Lower lobe of right lung (tissue), 2 donors: ENCODE measurements at regions not wholly inside any gene's neighbourhood (a gene's known extent, or its start where the extent isn't known, plus 50 kb on each side); places are given as distances from the start of the nearest gene placed in this dataset.
"Not testable (repeated sequence)": the region's sequence is repeated elsewhere in the genome, so short reads cannot be mapped to it uniquely, and the experiment has no call there.

Experiments used
- ATAC-seq, 2 donors: fragments of 200-7000 bp; cut with Tn5 transposase; one replicate each; pipeline ENCODE4 v1.9.1; 2020 to 2022; ENCODE audit warnings: mild to moderate bottlenecking in 2 of 2, moderate library complexity in 2 of 2
- DNase-seq: peaks from one replicate; pipeline ENCODE4 v3.0.0-alpha.2; 2020
- H3K27ac ChIP-seq: fragments of 200-600 bp; one replicate; pipeline ENCODE4 v1.8.0; 2022
- H3K27me3 ChIP-seq: fragments of 200-600 bp; one replicate; pipeline ENCODE4 v1.8.0; 2022; ENCODE audit warnings: low read depth
- H3K36me3 ChIP-seq: fragments of 200-600 bp; one replicate; pipeline ENCODE4 v1.8.0; 2022; ENCODE audit warnings: mild to moderate bottlenecking
- H3K4me1 ChIP-seq: fragments of 200-600 bp; one replicate; pipeline ENCODE4 v1.8.0; 2022
- H3K4me3 ChIP-seq: fragments of 200-600 bp; one replicate; pipeline ENCODE4 v1.8.0; 2022; ENCODE audit warnings: mild to moderate bottlenecking
- H3K9me3 ChIP-seq: fragments of 200-600 bp; one replicate; pipeline ENCODE4 v1.8.0; 2022
- CTCF ChIP-seq: fragments of 200-600 bp; IDR thresholded peaks from one replicate; pipeline ENCODE4 v1.8.0; 2022; ENCODE audit warnings: antibody characterized with exemption, mild to moderate bottlenecking
- intact Hi-C: fragments of 100-400 bp; cut with DNase I; formaldehyde crosslinking; loops from one replicate; pipeline ENCODE4 v1.11.0; 2022
- donor health status: DM: no; HTN: yes; CAD: no; lungs with severe emphysema.

DNA sequence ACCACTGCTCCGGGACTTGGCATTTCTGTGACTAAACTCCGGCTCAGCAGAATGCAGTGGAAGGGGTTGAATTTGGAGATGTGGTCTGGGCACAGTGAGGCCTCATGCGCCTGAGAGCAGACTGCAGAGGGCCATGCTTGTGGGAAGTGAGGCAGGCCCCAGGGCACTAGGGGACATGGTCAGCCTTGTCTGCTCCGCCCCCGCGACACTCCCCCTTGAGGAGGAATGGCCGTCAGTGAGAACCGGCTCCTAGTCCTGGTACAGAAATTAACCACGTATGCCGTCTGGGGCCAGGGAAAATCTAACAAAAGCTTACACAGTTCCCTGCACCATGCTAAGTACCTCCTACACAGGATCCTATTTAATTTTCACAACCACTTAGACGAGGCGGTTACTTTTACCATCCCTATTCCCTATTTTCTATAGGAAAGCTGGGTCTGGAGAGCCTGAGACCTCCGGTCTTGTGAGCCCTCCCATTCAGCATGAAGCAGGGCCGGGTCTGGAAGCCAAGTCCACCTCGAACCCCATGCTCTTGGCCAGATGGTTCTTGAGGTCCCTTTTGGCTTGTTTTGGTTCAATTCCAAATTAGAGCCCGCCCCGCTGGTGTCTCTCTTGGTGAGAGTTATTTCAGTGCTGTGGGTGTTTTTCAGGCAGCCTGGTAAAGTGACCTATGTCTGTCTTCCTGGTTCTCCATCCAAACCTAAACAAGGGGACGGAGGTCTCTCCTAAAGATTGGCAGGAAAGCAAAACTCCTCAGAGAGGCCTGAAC, 87.7 kb upstream of the PITRM1 start:
- TF ChIP-seq CTCF = no peak
- no peak for DNase-seq
- H3K27me3 ChIP-seq = no peaks in the 10 kb centered on the region
- intact Hi-C loops = no loop called here
- no peaks in the 10 kb centered on the region for H3K36me3 ChIP-seq
- peaks cover 14% of the 10 kb centered on the region for H3K4me1 ChIP-seq
- ATAC-seq = no peak
- H3K9me3 ChIP-seq = no peaks in the 10 kb centered on the region
- no peak overlapping the region for H3K27ac ChIP-seq
- H3K4me3 ChIP-seq = no peak overlapping the region

DNA sequence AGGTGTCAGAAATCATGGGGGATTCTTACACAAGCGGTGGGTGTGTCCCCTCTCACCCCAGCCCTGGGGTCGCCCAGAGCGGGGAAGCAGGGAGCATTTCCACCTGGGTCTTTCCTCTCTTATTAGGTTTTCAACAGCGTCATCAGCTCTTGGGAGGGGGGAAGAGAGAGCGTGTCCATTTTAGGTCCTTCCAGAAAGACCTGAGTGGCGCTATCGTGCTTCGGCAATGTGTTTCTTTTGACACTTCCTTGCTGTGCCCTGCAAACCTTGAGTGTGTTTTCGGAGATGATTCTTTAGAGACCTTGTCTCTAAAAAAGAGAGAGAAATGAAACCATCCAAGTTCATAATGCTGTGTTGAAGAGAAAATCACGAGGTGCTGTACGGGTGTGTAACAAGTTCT, 86.9 kb upstream of the PITRM1 start:
- H3K4me3 ChIP-seq = no peak overlapping the region
- no peak for TF ChIP-seq CTCF
- no peaks in the 10 kb centered on the region for H3K9me3 ChIP-seq
- DNase-seq (no peak), ATAC-seq (no peak)
- intact Hi-C loops = no loop called here
- H3K27ac ChIP-seq = no peak overlapping the region
- H3K36me3 ChIP-seq = no peaks in the 10 kb centered on the region
- no peaks in the 10 kb centered on the region for H3K27me3 ChIP-seq
- H3K4me1 ChIP-seq = peaks cover 12% of the 10 kb centered on the region

DNA sequence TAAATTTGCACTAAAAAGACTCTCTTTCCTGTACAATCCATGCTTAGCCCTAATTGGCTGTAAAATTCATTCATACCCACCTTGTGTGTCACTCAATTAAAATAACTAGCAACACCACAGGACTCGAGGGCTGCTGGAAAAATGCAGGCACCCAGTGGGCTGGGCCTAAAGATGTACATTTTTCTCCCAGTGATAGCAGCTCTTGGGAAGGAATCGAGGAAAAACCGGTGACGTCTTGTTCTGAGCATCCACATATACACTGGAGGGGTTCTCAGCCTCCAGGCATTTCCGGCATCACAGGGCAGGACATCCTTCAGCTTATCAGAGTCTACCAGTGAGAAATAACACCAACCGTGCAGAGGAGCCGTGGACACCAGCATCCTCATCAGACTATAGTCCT, 85.8 kb upstream of the PITRM1 start:
- H3K27ac ChIP-seq = no peak overlapping the region
- DNase-seq (no peak), ATAC-seq (no peak)
- no peak overlapping the region for H3K4me3 ChIP-seq
- intact Hi-C loops = no loop called here
- TF ChIP-seq CTCF = no peak
- no peaks in the 10 kb centered on the region for H3K9me3 ChIP-seq
- no peaks in the 10 kb centered on the region for H3K36me3 ChIP-seq
- H3K27me3 ChIP-seq = no peaks in the 10 kb centered on the region
- peaks cover 1% of the 10 kb centered on the region for H3K4me1 ChIP-seq

DNA sequence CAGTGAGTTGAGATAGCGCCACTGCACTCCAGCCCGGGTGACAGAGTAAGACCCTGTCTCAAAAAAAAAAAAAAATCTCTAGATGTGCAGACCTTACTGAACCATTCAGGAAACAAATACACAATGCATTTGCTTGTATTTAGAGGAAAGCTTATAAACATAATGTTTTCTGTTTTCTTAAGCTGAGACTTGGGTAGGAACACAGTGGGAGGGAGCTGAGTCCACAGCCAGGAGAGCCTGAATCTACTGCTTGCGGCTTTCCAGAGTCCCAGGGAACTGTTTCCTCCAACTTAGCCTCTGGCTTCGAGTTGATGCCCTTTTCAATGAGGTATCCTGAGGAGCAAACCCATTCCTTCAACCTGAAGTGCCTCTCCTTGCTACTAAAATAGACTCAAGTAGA, 83.0 kb upstream of the PITRM1 start:
- H3K4me1 ChIP-seq = no peaks in the 10 kb centered on the region
- ATAC-seq (no peak), DNase-seq (peak; percentile 1)
- no peak overlapping the region for H3K27ac ChIP-seq
- H3K4me3 ChIP-seq = no peak overlapping the region
- H3K36me3 ChIP-seq = no peaks in the 10 kb centered on the region
- H3K9me3 ChIP-seq = no peaks in the 10 kb centered on the region
- no peaks in the 10 kb centered on the region for H3K27me3 ChIP-seq
- intact Hi-C loops = no loop called here
- TF ChIP-seq CTCF = no peak

- intact Hi-C loops = no loop called here
- Histone ChIP-seq H3K4me1 (no peaks in the 10 kb centered on the region), H3K4me3 (no peak overlapping the region), H3K27ac (no peak overlapping the region), H3K36me3 (no peaks in the 10 kb centered on the region), H3K9me3 (no peaks in the 10 kb centered on the region), H3K27me3 (no peaks in the 10 kb centered on the region)
- ATAC-seq (no peak), DNase-seq (peak; percentile 22)
- TF ChIP-seq CTCF = no peak
These were observed 82.5 kb upstream of the PITRM1 start for GRCh38 chr10:3255075-3255474.

GRCh38 chr10:3253974-3254373, 81.4 kb upstream of the PITRM1 start:
- H3K27me3 ChIP-seq, H3K4me1 ChIP-seq, ATAC-seq: not testable (repeated sequence)

More at GRCh38 chr10:3253974-3254373, 81.4 kb upstream of the PITRM1 start:
- DNase-seq, H3K9me3 ChIP-seq, H3K4me3 ChIP-seq, intact Hi-C loops, H3K27ac ChIP-seq, H3K36me3 ChIP-seq: not testable (repeated sequence)
